Activated CD4-positive, alpha-beta T cell treated with anti-CD3 and anti-CD28 coated beads for 48 hours (primary cell): ENCODE measurements at regions not wholly inside any gene's neighbourhood (a gene's known extent, or its start where the extent isn't known, plus 50 kb on each side); places are given as distances from the start of the nearest gene placed in this dataset.
"Not testable (repeated sequence)": the region's sequence is repeated elsewhere in the genome, so short reads cannot be mapped to it uniquely, and the experiment has no call there.

Source experiments
- DNase-seq: peaks from one replicate; pipeline ENCODE4 v3.0.0-alpha.2; 2020

DNA sequence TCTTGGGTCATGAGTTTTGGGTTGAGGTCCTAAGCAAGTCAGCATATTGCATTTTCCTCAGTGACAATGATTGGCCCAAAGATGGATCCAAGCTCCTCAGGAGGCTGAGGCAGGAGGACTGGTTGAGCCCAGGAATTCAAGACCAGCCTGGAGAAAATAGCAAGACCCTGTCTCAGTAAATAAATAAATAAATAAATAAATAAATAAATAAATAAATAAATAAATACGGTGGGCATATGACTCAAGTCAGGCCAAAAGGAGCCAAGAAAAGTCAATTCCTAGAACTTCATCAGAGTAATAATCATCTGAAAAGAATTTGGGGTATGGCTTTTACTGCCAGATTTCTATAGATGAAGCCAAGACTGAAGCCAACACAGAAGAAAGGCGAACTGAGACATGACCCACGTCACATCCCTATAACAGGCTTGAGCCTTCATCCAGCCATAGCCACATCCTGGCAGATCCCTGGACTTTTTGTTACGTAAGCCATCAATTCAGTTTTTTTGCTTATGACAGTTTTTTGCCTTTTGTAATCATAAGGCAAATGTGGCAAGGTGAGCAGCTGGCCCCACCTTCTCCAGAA is 88.5 kb upstream of the NFASC start:
- no peak for DNase-seq

DNA sequence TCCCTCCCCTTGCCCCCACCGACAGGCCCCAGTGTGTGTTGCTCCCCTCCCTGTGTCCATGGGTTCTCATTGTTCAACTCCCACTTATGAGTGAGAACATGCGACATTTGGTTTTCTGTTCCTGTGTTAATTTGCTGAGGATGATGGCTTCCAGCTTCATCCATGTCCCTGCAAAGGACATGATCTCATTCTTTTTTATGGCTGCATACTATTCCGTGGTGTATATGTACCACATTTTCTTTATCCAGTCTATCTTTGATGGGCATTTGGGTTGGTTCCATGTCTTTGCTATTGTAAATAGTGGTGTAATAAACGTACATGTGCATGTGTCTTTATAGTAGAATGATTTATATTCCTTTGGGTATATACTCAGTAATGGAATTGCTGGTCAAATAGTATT is 85.6 kb upstream of the NFASC start:
- not testable (repeated sequence) for DNase-seq

DNA sequence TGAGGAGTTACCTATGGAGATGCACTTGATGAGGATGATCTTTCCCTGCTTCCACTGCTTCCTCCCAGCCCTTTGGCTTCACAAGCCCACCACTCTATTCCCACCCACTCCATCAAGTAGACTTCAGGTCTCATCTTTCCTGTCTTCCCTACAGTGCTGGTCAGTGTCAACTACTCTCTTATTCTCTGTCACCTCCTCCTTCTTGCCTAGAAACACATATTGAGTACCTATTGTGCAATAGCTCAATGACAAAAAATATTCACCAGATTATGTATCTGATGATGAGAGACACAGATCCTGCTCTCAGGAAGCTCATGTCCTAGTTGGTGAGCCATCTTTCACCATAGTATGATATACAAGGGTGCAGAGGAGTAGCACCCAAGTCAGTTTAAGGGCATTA is 82.2 kb upstream of the NFASC start:
- DNase-seq: no peak

DNA sequence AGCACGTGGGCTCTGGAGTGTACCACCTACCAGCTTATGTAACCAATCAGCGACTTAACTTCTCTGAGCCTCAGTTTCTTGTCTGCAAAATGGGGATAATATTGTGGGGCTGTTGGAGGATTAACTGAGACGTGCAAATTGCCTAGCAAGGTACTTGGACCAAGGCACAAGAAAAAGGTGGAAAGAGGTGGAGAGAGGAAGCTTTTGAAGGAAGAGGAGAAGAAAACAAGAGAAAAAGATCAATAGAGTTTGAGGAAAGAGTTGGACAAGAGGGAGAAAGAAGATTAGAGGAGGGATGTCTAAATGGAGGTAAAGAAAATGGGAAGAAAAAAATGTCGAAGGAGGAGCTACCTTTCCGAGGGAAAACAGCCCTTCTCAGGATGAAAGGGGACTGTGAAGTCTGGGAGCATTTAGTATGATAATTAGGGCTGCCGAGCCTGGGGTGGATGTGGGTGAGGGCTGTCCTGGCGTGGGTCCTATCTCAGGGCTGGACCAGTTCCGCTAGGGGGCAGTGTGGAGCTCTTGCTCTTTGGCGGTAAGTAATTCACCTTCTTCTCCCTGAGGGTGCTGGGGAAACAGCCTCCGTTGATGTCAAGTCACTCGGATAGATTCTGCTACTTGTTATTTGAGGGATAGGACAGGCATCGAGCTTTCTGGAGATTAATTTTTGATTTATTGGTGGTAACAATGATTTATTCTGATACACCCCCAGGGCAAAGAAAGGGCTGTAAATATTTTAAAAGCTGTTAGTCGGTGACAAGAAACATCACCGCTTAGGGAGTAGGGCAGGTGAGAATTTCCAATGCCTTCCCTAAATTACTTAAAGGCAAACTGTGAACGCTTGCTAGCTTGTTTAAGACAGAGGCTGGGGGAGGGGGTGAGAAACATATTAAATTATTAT is 79.0 kb upstream of the NFASC start:
- DNase-seq: peak; percentile 90

DNA sequence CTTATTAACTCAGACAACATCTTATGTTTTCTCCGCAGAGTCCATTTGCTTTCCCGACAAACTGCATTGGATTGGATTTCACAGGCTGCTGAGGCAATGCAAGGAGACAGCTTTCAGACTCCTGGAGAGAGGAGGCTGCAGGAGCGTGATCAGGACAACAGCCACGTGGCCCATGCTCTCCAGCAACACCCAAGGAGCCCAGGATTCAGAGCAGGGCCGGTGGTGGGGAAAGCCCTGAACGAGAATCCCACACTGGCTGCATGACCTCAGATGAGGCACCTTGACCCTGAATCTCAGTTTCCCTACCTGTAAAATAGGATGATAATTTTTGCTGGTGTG is 78.3 kb upstream of the NFASC start:
- DNase-seq: no peak

DNA sequence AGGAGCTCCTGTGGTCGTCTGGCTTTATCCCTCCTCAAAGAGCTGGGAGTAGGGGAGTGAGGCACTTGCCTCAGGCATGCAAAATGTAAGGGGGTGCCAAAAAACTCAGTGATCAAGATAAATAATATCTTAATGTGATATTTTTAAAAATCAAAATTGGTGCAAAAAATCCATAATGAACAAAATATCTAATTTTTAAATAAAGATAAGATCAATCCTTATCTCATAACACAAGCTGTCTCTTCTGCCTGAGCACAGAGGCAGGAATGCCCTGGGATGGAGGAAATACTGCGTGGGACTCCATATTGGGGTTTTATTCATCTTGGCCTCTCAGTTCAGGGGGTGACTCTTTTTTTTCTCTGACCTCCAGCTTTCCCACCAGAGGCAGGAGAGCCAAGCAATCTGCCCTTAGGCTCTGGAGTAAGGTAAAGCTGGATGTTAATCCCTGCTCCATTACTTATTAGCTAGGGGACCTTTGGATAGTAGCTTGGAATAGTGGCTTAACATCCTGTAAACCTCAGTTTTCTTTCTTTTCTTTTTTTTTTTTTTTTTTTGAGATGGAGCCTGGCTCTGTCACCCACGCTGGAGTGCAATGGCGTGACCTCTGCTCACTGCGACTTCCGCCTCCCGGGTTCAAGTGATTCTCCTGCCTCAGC is 77.3 kb upstream of the NFASC start:
- DNase-seq: no peak

DNA sequence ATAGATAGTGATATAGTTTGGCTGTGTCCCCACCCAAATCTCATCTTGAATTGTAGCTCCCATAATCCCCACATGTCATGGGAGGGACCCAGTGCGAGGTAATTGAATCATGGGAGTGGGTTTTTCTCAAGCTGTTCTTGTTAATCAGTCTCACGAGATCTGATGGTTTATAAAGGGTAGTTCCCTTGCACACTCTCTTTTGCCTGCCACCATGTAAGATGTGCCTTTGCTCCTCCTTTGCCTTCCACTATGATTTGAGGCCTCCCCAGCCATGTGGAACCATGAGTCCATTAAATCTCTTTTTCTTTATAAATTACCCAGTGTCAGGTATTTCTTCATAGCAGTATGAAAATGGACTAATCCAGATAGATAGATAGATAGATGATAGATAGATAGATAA is 73.8 kb upstream of the NFASC start:
- DNase-seq: not testable (repeated sequence)

DNA sequence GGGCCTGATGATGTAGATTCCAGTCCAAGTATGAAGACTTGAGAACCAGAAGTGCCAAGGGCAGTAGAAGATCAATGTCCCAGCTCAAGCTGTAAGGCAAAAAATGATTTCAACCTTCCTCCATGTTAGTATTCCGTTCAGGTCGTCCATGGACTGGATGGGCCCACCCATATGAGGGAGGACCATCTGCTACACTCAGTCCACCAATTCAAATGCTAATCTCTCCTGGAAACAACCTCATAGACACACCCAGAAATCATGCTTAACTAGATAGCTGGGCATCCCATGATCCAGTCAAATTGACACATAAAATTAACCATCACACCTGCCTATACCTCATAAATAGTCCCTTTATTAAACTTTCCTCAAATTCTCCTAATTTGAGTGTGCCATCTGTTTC is 73.3 kb upstream of the NFASC start:
- DNase-seq: no peak

DNA sequence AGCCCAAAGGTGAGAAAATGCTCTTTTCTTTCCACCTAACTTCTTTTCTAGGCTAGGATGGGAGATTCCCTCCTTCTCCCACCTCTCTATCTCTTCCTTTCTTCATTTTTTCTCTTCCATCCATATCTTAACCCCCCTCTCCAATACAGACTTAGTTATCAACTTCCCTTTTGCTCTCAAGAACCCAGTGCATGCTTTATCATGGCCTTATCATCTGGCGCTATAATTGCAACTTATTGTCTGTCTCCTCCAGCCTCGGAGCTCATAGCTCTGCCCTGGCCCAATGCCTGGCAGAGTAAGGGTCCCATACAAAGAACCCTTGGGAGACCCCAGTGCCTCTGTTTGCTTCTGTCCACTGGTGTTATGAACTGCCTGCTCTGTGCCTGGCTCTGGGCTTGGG is 71.0 kb upstream of the NFASC start:
- no peak for DNase-seq

DNA sequence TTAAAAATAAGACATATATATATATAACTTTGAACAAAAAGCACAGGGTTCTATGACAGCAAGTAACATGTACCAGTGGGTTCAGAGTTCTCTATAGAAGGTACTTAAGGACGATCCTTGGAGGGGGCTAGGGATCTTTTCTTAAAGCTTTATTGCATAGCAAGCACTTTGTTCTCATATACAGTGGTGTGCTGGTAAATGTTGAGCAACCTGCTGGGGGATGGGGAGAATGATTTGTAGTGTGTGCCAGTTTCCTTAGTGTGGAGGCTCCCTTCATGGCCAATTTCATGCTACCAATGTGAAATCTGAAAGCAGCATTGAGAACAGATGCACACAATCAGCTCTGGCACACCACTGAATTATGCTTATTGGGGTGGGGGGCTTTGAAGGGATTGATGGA is 69.5 kb upstream of the NFASC start:
- no peak for DNase-seq

DNA sequence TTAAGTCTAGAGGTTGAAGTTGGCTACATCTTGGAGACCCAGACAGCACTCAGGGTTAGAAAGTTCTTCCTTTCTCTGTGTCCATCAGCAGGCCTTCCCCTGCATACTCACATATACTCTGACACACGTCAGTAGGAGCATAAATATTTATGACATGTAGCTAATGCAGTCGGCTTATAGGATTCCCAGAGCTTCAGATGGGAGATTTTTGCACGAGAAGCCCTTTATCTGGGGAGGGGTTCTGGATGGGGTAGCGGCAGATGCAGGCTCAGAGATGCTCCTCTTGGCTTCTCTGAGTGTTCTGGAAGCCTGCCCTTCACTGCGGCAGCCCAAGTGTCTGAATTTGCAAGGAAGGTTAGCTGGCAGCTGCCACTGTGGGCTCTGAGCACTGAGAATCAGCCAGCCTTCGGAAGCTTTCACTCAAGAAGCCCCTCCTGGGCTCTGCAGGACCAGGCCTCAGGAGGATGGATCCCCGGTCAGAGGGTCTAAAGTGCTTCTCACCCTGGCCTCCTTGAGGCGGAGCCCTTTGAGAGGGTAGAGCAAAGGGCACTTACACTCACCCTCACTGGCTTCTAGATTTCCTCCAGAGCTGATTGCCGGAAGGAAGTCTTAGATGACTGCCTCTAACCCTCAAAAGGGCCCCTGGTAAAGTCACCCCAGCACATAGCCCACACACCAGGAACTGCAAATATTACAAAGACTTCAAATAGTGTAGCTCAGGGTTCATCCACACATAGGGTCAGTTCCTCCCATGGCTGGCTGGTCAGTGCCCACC is 68.1 kb upstream of the NFASC start:
- DNase-seq: no peak

DNA sequence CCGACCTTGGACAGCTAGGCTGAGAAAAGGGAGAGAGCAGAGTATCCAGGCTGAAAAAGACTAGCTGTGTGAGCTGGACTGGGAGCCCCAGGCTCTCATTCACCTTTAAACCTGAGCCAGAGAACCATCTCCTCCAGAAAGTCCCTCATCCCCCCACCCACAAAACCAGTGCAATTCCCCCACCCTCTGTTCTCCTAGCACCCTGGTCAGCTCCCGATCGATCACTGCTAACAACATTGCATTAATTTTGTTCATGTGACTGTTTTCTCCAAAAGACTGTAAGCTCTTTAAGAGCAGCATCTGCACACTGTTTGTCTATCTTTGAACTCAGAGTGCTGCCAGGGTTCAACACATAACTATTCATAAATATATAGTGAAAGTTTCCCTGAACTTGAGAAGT is 67.1 kb upstream of the NFASC start:
- no peak for DNase-seq

DNA sequence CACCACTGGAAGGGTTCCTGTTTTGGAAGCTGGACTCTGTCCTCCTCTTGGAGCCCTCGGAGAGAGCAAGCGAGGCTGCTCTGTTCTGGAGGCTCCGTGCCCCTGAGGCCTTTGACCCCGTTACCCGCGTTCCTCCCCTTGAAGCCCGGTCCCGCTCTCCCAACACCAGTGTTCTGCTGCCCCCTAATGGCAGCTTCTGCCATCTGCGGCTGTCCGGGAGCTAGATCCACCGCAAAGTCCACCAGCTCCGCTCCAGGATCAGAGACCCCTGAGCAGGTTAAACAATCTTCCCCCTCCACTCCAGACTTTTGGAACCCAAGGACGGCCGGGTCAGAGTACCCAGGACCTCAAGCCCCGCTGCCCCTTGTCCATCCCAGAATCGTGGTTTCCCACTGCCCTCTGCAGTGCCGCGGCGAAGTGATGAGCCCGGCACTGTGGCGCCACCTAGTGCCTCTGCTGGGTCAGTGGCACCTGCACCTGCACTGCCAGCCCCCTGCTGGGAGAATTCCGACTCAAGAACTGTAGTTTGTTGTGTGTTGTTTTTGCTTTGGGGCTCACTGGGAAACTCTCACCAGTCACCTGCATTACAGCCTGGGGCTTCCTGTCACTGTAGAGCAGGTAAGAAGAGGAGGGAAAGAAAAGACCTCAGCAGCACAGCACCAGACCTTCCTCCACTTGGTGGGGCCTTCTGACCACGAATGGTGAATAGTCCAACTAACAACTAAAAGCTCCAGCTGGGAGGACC is 63.5 kb upstream of the NFASC start:
- DNase-seq: peak; percentile 90

DNA sequence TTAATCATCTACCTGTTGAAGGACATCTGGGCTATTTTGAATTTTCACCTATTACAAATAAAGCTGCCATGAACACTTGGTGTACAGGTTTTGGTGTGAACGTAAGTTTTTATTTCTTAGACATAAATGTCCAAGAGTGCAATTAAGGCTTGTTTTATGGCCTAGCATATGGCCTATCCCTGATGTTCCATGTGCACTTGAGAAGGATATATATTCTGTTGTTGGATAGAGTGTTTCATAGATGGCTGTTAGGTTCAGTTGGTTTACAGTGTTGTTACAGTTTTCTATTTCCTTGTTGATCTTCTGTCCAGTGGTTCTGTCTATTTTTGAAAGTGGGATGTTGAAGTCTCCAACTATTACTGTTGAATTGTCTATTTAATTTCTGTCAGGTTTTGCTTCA is 61.2 kb upstream of the NFASC start:
- DNase-seq: no peak

DNA sequence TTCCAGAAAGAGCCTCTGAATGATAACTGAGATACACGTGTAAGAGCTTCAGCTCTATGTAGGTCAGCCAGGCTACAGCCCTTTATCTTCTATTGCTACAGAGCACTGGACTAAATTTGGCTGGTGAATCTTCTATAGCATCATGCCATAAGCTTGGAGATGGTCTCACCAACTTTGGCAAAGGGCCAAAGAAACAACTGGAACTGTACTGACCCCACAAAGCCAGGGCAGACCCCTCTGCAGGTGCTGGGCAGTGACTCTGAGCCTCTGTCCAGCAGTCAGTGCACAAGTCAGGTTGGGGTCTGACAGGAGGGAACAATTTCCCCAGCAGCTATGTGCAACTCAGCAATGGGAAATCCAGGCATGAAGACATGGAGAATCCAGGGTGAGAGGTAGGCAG is 57.8 kb upstream of the NFASC start:
- DNase-seq: no peak

DNA sequence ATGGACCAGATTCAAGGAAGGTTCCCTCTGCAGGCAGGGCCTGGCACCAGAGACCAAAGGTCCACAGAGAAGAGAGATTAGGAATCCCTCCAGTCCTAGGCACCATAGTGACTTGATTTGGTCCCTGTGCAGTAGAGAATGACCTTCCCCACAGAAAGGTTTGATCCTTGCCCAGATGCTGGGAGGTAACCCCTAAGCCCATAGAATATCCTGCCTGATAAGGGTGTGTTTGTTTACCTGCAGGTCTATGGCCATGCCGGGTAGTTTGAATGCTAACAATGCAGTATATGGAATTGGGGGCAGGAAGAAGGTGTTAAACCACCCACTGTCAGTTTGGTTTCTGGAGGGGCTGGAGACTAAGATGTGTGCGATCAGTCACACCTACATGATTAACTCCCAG is 57.1 kb upstream of the NFASC start:
- DNase-seq: no peak

DNA sequence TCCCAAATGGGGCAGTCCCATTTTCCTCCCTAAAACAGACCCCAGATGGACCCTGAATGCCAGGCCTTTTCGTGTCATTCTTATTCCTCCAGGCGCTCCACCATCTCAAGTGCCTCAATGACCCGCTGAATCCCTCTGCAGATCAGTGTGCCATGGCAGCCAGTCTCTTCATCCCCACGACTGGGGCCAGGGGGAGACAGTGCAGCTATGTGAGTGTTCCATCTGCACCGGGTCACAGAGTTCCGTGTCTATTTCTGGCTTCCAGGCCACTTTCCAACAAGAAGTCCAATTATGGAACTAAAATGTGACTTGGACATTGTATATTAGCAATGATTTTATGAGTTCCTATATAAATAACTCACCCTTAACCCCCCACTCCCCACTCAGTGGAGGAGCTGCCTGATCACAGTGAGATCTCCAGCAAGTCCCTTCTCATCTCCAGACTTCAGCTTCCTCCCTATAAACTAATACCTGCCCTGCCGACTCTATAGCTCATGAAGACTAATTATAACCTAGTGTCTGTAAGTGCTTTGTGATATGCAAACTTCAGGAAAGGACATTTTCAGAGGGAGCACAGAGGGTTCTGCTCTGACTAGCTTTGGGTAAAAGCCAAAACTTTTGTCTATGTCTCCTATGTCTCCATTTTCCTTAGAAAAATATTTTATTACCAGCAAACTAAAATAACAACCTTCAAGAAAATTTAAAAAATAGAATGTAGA is 56.3 kb upstream of the NFASC start:
- no peak for DNase-seq

DNA sequence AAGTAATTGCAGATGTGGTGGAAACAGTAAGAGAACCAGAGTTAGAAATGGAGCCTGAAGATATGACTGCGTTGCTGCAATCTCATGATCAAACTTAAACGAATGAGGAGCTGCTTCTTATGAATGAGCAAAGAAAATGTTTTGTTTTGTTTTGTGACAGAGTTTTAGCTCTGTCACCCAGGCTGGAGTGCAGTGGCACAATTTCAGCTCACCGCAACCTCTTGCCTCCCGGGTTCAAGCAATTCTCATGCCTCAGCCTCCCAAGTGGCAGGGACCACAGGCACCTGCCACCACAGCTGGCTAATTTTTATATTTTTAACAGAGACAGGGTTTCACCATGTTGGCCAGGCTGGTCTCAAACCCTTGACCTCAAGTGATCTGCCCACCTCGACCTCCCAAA is 53.3 kb upstream of the NFASC start:
- DNase-seq: no peak

DNA sequence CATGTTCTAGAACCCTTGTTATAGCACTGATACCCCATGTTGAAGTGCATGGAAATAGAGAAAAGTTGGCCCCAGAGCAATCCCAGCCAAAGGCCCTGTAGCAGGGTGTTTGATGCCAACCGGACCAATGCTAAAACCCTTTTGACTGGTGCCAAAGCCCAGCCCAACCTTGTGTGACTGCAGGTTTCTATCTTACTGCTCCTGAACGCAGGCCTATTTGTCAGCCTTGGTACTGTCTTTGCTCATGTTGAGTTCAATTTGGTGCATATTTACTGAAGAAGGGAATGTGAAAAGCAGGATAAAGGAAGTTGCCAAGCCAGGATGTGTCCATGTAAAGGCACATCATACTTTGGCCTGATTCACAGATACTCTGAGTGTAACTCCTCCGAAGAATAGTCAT is 51.7 kb upstream of the NFASC start:
- DNase-seq: no peak

DNA sequence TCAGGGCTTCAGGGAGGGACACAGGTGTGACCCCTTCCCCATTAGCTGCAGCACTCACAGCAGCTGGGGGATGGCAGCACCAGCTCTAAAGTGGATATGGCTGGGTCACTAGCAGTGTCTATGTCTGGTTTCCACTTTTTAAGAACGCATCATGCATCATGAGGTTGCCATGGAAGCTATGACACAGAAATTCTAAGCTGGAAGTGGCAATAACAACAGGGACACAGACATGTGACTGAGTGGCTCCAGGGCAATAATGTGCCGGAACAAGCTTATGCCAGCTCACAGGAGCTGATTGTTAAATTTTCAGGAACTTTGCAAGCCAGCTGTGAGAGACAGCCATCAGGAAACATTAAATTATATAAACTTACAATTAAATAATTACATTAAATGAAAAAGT is 51.2 kb upstream of the NFASC start:
- DNase-seq: no peak
